T-helper 9 cell (primary cell): ENCODE measurements at regions not wholly inside any gene's neighbourhood (a gene's known extent, or its start where the extent isn't known, plus 50 kb on each side); places are given as distances from the start of the nearest gene placed in this dataset.

Source experiments
- DNase-seq: peaks from one replicate; pipeline ENCODE4 v3.0.0-alpha.2; 2020

- no peak for DNase-seq
These were observed 692.8 kb downstream of the EPM2A start for GRCh38 chr6:145042559-145042958.

DNA sequence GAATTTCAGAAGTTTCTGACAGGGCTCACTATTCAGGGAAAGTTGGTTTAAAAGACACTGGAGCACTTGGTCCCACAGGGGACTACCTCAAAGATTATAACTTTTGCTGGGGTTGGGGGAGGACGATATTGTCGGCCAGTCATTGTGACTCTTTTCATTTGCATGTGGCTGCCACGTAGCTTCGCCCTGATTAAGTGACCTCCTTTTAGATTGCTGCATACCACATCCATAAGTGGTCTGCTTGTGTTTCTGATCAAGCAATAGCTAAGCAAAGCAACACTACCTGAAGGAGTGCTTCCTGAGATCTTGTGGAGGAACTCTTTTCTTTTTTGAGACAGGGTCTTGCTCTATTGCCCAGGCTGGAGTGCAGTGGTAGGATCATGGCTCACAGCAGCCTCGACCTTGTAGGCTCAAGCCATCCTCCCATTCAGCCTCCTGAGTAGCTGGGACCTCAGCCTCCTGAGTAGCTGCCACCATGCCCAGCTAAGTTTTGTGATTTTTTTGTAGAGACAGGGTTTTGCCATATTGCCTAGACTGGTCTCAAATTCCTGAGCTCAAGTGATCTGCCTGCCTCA, 691.3 kb downstream of the EPM2A start:
- no peak for DNase-seq

GRCh38 chr6:145044641-145045246, 690.6 kb downstream of the EPM2A start:
- DNase-seq = no peak

DNA sequence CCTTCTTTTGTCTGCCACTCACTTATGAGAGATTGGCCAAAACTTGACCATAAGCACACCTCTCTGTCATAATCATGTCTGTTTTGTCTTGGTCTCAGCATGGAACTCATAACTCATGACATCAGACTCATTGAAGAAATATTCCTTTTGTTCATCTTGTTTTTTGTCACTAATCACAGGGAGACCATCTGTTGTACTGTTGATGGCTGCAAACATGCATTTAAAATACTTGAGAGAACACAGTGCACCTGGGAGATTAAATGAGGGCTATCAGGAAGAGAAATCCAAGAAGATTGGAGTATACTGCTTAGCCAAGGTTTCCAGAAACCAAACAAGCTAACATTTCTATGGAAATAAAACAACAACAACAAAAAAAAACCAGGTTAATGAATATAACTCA, 689.7 kb downstream of the EPM2A start:
- DNase-seq = no peak

DNA sequence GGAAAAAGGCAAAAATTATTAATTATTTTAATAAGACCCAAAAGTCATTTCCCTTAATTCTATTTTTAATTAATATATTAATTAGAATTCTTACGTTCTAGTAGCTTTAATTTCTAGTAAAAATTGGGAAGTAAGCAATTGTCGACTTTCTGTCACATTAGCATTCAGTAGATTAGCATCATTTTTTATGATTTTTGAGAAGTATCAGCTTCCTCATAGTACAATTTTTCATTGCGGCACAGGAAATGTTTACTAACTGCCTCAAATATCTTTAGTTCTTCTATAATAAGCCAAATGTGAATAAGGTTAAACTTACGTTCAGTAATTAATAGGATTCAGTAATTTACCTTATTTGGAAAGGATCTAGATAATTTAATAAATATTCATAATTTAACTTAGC, 687.4 kb downstream of the EPM2A start:
- no peak for DNase-seq

DNA sequence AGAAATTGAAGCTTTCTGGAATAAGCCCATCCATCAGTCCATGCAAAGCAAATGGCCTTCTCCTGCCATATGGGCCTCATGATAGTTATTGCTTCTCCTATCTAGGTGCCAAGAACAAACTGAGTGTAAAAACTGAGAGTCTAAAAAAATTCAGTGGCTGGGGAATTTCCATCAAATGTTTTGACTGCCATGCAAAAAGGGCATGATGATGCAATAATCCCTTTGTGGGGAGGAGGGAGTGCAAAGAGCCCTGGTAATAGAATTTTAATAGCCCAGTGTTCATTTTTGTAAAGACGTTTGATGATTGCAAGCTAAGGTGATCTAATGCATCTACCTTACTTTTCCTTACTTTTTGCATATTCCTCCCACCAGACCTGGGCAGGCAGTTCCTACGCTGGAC, 683.7 kb downstream of the EPM2A start:
- DNase-seq = no peak

- no peak for DNase-seq
These were observed 679.8 kb downstream of the EPM2A start for GRCh38 chr6:145055567-145055966.

- no peak for DNase-seq
These were observed 674.6 kb downstream of the EPM2A start for GRCh38 chr6:145060714-145061113.

- no peak for DNase-seq
These were observed 672.2 kb downstream of the EPM2A start for GRCh38 chr6:145063091-145063490.

- DNase-seq = no peak
These were observed 667.9 kb downstream of the EPM2A start for GRCh38 chr6:145067430-145067829.

DNA sequence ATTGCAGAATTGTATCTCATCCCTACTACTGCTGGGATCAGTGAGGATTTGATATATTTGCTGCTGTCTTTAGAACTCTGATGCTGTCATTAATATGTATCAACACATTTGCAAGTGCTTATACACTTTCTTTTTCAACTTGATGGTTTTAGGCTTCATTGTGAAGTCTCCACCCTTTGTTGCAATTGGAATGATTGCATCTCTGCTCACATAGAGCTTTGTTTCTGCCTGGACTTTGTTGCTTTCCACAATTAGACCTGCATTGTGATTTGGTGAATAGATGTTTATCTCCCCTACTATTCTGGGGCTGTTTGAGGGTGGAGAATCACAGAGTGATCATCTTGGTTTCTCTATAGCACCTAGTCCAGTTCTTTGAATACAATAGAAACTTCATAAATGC, 666.7 kb downstream of the EPM2A start:
- no peak for DNase-seq

DNA sequence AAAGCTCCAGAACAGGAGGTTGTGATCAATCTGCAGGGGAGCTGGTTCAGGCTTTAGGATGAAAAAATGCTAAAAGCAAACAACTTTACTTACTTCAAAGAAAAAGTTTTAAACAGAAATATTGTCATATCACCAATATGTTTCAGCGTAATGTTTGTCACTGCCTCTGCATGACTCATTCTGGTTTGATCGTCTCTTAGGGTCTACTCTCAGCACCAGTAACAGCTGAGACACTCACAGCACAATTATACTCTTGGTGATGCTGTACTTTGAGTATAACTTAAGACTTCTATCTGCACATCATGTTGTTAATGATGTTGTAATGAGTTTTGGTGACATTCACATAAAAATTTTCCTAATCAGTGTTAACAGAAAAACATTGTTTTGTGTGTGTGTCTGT, 665.4 kb downstream of the EPM2A start:
- DNase-seq = no peak

GRCh38 chr6:145070791-145071190, 664.5 kb downstream of the EPM2A start:
- no peak for DNase-seq

DNA sequence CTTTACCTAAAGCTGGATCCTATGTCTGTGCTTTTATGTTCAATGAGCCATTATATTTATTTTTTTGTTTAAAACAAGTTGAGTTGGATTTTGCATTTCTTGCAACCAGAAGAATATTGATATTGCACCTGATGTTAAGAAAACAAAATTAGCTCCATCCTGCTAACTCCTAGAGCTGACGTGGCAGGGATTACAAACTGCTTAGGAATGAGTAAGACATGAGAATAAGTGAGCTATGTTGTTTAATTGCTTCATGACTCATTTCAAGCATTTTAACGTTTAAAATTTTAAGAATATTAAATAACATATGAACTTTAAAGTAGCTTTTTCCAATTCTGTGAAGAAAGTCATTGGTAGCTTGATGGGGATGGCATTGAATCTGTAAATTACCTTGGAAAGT, 663.5 kb downstream of the EPM2A start:
- DNase-seq = no peak

- DNase-seq = no peak
These were observed 661.5 kb downstream of the EPM2A start for GRCh38 chr6:145073811-145074210.

DNA sequence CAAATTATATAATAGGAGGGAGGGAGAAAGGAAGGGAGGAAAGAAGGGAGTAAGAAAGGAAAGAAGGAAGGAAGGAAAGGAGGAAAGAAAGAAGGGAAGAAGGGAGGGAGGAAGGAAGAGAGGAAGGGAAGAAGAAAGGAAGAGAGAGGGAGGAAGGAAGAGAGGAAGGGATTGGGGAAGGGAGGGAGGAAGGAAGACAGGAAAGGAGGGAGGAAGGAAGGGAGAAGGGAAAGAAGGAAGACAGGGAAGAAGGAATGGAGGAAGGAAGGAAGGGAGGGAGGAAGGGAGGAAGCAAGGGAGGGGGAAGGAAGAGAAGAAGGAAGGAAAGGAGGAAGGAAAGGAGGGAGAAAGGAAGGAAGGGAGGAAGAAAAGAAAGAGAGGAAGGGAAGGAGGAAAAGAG, 660.5 kb downstream of the EPM2A start:
- no peak for DNase-seq

DNA sequence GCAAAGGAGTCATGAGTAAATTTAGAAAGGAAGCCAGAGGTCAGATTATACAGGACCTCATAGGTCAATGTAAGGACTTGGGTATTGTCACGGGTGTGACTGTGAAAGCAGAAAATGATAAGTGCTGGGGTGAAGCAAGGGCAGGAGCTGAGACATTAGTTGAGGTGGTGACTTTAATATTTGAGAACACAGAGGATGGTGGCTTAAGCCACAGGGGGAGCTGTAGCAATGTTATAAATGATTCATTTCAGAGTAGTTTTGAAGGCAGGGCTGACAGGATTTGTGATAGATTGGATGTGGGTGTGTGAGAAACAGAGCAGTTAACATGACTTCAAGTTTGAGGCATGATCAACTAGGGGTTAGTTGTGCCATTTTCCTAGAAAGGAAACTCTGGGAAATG, 659.9 kb downstream of the EPM2A start:
- no peak for DNase-seq

GRCh38 chr6:145076115-145076841, 659.0 kb downstream of the EPM2A start:
- DNase-seq = no peak

DNA sequence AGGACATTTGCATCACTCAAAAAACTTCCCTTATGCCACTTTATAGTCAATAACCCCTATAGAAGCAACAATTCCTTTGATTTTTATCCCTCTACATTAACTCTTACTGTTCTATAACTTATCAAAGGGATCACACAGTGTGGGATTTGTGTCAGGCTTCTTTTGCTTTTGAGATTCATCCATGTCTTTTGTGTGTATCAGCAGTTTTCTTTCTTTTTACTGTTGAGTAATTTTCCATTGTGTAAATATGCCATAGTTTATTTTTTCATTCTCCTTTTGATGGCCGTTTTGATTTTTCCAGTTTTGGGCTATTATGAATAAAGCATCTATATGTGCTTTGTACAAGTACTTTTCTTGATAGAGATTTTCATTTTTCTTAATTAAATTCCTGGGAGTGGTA, 657.9 kb downstream of the EPM2A start:
- DNase-seq = no peak

- no peak for DNase-seq
These were observed 654.7 kb downstream of the EPM2A start for GRCh38 chr6:145080651-145081050.

GRCh38 chr6:145081677-145082076, 653.6 kb downstream of the EPM2A start:
- DNase-seq = no peak

DNA sequence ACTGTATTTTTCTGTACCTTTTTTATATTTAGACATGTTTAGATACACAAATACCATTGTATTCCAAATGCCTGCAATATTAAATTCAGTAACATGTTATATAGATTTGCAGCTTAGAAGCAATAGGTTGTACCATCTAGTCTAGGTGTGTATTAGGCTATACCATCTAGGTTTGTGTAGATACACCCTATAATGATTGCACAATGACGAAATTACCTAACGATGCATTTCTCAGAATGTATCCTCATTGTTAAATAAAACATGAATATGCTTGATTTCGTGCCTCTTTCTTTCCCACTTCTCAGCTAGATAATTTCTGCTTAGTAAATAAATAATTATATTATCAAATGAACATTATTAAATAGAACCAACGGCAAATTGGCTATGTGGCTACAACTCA, 653.0 kb downstream of the EPM2A start:
- no peak for DNase-seq

DNA sequence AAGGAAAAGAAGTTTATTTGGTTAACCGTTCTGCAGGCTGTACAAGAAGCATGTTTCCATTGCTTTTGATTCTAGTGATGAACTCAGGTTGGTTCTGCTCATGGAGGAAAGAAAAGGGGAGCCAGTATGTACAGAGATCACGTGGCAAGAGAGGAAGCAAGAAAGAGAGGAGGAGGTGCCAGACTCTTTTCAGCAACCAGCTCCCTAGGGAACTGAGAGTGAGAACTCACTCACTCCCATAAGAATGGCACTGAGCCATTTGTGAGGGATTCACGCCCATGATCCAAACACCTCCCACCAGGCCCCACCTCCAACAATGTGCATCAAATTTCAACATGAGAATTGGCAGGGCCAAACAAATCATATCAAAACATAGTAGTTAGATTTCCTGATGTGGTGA, 649.1 kb downstream of the EPM2A start:
- DNase-seq = no peak

- no peak for DNase-seq
These were observed 648.3 kb downstream of the EPM2A start for GRCh38 chr6:145087034-145087433.
